CD4-positive, CD25-positive, alpha-beta regulatory T cell (primary cell): ENCODE measurements at regions not wholly inside any gene's neighbourhood (a gene's known extent, or its start where the extent isn't known, plus 50 kb on each side); places are given as distances from the start of the nearest gene placed in this dataset.
A peak's percentile ranks its signal among the peaks of the same experiment; 100 is the strongest.
"Not testable (repeated sequence)": the region's sequence is repeated elsewhere in the genome, so short reads cannot be mapped to it uniquely, and the experiment has no call there.

ENCODE experiments used
- ATAC-seq, 2 donors: fragments of 150-1000 bp; cut with Tn5 transposase; one replicate each; pipeline ENCODE4 v1.10.0; 2021; ENCODE audit warnings: low read depth in 2 of 2, moderate number of reproducible peaks in 2 of 2, moderate library complexity in 1 of 2
- DNase-seq, 3 donors: peaks; one replicate each; pipeline versions ENCODE4 v3.0.0 to v3.0.0-alpha.2; 2012 to 2022; ENCODE audit warnings: mixed read lengths in 1 of 3
- H3K27ac ChIP-seq: one replicate; pipeline ENCODE4 v1.7.0; 2013; ENCODE audit warnings: mild to moderate bottlenecking, low read length; ENCODE audit not compliant: insufficient read depth, poor library complexity, severe bottlenecking
- H3K27me3 ChIP-seq: one replicate; pipeline ENCODE4 v1.7.0; 2013; ENCODE audit warnings: low read length; ENCODE audit not compliant: control insufficient read depth, insufficient read depth
- H3K36me3 ChIP-seq: one replicate; pipeline ENCODE4 v1.7.0; 2013; ENCODE audit warnings: mild to moderate bottlenecking, low read length, moderate library complexity; ENCODE audit not compliant: control insufficient read depth, insufficient read depth
- H3K4me1 ChIP-seq: 2 replicates; pipeline ENCODE4 v1.7.0; 2013; ENCODE audit warnings: mild to moderate bottlenecking, low read length; ENCODE audit not compliant: insufficient read depth, control insufficient read depth, poor library complexity, severe bottlenecking
- H3K4me3 ChIP-seq: one replicate; pipeline ENCODE4 v1.7.0; 2013; ENCODE audit warnings: low read depth, mild to moderate bottlenecking, low read length, moderate library complexity
- H3K9me3 ChIP-seq, 2 experiments: 1 replicate in 1 of 2; 2 replicates in 1 of 2; pipeline ENCODE4 v1.7.0; 2013; ENCODE audit warnings: low read length in 2 of 2, mild to moderate bottlenecking in 1 of 2, moderate library complexity in 1 of 2; ENCODE audit not compliant: control insufficient read depth in 2 of 2
- H3K27ac Mint-ChIP-seq, 3 donors: one replicate each; pipeline ENCODE4 v1.8.0; 2020 to 2022; ENCODE audit warnings: mild to moderate bottlenecking in 3 of 3, mixed read lengths in 3 of 3, moderate library complexity in 2 of 3
- H3K27me3 Mint-ChIP-seq: one replicate; pipeline ENCODE4 v1.8.0; 2022; ENCODE audit warnings: mild to moderate bottlenecking, mixed read lengths
- H3K36me3 Mint-ChIP-seq: one replicate; pipeline ENCODE4 v1.8.0; 2020; ENCODE audit warnings: mixed read lengths
- H3K4me1 Mint-ChIP-seq, 4 donors: one replicate each; pipeline ENCODE4 v1.8.0; 2020 to 2022; ENCODE audit warnings: mixed read lengths in 4 of 4, mild to moderate bottlenecking in 1 of 4
- H3K4me3 Mint-ChIP-seq, 4 donors: one replicate each; pipeline ENCODE4 v1.8.0; 2020 to 2022; ENCODE audit warnings: mild to moderate bottlenecking in 4 of 4, mixed read lengths in 4 of 4, moderate library complexity in 3 of 4
- H3K9me3 Mint-ChIP-seq, 7 donors: one replicate each; pipeline ENCODE4 v1.8.0; 2020 to 2022; ENCODE audit warnings: mixed read lengths in 7 of 7, mild to moderate bottlenecking in 3 of 7, moderate library complexity in 2 of 7

DNA sequence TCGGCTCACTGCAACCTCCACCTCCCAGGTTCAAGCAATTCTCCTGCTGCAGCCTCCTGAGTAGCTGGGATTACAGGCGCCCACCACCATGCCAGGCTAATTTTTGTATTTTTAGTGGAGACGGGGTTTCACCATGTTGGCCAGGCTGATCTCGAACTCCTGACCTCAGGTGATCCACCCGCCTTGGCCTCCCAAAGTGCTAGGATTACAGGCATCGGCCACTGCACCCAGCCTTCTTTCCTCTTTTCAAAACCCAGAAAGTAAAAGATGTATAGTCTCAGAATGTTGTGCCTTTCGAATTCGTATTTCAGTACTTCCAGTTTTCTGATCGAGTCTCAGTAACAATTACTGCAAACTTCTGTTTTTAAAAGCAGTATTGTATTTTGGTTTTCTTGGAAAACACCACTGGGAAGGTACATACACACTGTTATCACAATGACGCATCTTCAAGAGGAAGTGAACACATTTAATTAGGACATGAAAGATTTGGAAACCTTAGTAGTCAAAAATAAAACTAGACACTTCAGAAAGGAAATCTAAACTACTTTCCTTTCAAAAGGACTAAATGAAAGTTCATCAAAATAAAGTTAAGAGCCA is 123.9 kb upstream of the TNFSF4 start:
- H3K27me3 Mint-ChIP-seq, DNase-seq, H3K9me3 Mint-ChIP-seq, H3K36me3 ChIP-seq, H3K4me1 ChIP-seq, H3K9me3 ChIP-seq, H3K4me3 Mint-ChIP-seq, H3K27me3 ChIP-seq, ATAC-seq, H3K36me3 Mint-ChIP-seq, H3K27ac ChIP-seq, H3K4me3 ChIP-seq: not testable (repeated sequence)
- H3K4me1 Mint-ChIP-seq: peaks cover 7 to 20% (median 15%) of the 10 kb centered on the region in 4 donors
- peak overlapping the region; percentile 1 to 84 (median 6) for H3K27ac Mint-ChIP-seq

GRCh38 chr1:173332026-173332425 is 124.9 kb upstream of the TNFSF4 start:
- H3K9me3 ChIP-seq: no peaks in the 10 kb centered on the region
- ATAC-seq: no peak
- DNase-seq: no peak

GRCh38 chr1:173333581-173333980 is 126.5 kb upstream of the TNFSF4 start:
- Histone ChIP-seq H3K27ac (no peak overlapping the region), H3K27me3 (no peaks in the 10 kb centered on the region), H3K9me3 (no peaks in the 10 kb centered on the region), H3K4me1 (peaks cover 3% of the 10 kb centered on the region), H3K4me3 (no peak overlapping the region), H3K36me3 (no peaks in the 10 kb centered on the region)
- H3K27ac Mint-ChIP-seq: no peak overlapping the region
- no peak overlapping the region for H3K4me3 Mint-ChIP-seq
- peaks cover 11% of the 10 kb centered on the region for H3K36me3 Mint-ChIP-seq
- peaks cover 0 to 1% (median 0%) of the 10 kb centered on the region in 7 donors for H3K9me3 Mint-ChIP-seq
- DNase-seq: no peak
- peaks cover 7 to 20% (median 15%) of the 10 kb centered on the region in 4 donors for H3K4me1 Mint-ChIP-seq
- H3K27me3 Mint-ChIP-seq: no peaks in the 10 kb centered on the region
- ATAC-seq: no peak

More at GRCh38 chr1:173332026-173332425, 124.9 kb upstream of the TNFSF4 start:
- Mint-ChIP-seq H3K4me1 (peaks cover 7 to 20% (median 15%) of the 10 kb centered on the region in 4 donors), H3K36me3 (peaks cover 6% of the 10 kb centered on the region), H3K4me3 (no peak overlapping the region), H3K9me3 (no peaks in the 10 kb centered on the region), H3K27me3 (no peaks in the 10 kb centered on the region), H3K27ac (peak overlapping the region; percentile 1 to 88 (median 84))
- Histone ChIP-seq H3K27me3 (no peaks in the 10 kb centered on the region), H3K27ac (no peak overlapping the region), H3K4me3 (no peak overlapping the region), H3K4me1 (peaks cover 3% of the 10 kb centered on the region), H3K36me3 (no peaks in the 10 kb centered on the region)

DNA sequence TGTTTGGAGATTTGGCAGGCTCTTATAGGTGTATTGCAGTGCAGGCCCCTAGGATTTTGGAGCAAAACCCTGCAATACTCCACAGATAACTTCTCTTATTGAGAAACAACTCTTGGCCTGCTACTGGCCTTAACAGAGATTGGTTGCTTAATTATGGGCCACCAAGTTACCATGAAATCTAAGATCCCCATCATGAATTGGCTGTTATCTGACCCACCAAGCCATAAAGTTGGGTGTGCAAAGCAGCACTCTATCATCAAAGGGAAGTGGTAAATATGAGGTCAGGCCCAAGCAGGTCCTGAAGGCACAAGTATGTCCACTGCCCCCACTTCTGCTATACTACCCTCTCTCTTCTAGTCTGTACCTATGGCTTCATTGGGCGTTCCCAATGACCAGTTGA is 130.0 kb upstream of the TNFSF4 start:
- Mint-ChIP-seq H3K27me3 (no peaks in the 10 kb centered on the region), H3K9me3 (peaks cover 0 to 1% (median 0%) of the 10 kb centered on the region in 7 donors), H3K4me3 (no peak overlapping the region), H3K4me1 (peaks cover 0 to 4% (median under 1%) of the 10 kb centered on the region in 4 donors), H3K27ac (no peak overlapping the region), H3K36me3 (peaks cover 11% of the 10 kb centered on the region)
- ATAC-seq (no peak), DNase-seq (no peak)
- H3K27me3 ChIP-seq: no peaks in the 10 kb centered on the region
- no peaks in the 10 kb centered on the region for H3K9me3 ChIP-seq
- H3K36me3 ChIP-seq: no peaks in the 10 kb centered on the region
- H3K27ac ChIP-seq: no peak overlapping the region
- H3K4me1 ChIP-seq: no peaks in the 10 kb centered on the region
- H3K4me3 ChIP-seq: no peak overlapping the region

- H3K4me3 ChIP-seq: no peak overlapping the region
- H3K9me3 Mint-ChIP-seq: peaks cover 0 to 1% (median 0%) of the 10 kb centered on the region in 7 donors
- H3K27me3 ChIP-seq: no peaks in the 10 kb centered on the region
- no peaks in the 10 kb centered on the region for H3K9me3 ChIP-seq
- DNase-seq: no peak
- peaks cover 5% of the 10 kb centered on the region for H3K36me3 Mint-ChIP-seq
- ATAC-seq: no peak
- no peak overlapping the region for H3K27ac ChIP-seq
- no peaks in the 10 kb centered on the region for H3K4me1 Mint-ChIP-seq
- no peak overlapping the region for H3K4me3 Mint-ChIP-seq
- no peaks in the 10 kb centered on the region for H3K4me1 ChIP-seq
- no peaks in the 10 kb centered on the region for H3K27me3 Mint-ChIP-seq
- H3K36me3 ChIP-seq: peaks cover 3% of the 10 kb centered on the region
- H3K27ac Mint-ChIP-seq: no peak overlapping the region
Measured at GRCh38 chr1:173341307-173341706, 134.2 kb upstream of the TNFSF4 start.

- ATAC-seq (no peak), DNase-seq (no peak)
- Histone ChIP-seq H3K9me3 (no peaks in the 10 kb centered on the region), H3K27ac (no peak overlapping the region), H3K27me3 (no peaks in the 10 kb centered on the region), H3K36me3 (peaks cover 3% of the 10 kb centered on the region), H3K4me1 (no peaks in the 10 kb centered on the region), H3K4me3 (no peak overlapping the region)
- Mint-ChIP-seq H3K27ac (no peak overlapping the region), H3K36me3 (peaks cover 5% of the 10 kb centered on the region), H3K27me3 (no peaks in the 10 kb centered on the region), H3K4me3 (no peak overlapping the region), H3K4me1 (no peaks in the 10 kb centered on the region), H3K9me3 (peaks cover 0 to 1% (median 0%) of the 10 kb centered on the region in 7 donors)
Measured at GRCh38 chr1:173341971-173342370, 134.8 kb upstream of the TNFSF4 start.

DNA sequence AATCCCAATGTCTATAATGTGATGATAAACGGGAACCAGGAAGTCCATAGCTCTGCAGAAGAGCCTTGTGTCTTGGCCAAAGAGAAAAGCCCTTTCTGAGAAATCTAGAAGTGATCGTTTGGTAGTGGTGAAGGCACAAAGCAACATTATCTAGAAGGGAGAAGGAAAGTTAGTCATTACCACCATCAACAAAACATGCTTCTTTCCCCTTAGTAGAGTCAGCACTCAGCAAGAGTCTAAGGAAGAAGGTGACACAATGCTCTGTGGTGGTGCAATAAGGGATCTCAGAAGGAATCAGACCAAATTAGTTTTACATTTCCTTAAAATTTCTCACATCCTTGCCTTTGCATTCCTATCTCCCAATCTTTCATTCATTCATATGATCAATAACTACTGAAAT is 134.4 kb upstream of the PRDX6 start:
- ATAC-seq: no peak
- H3K36me3 Mint-ChIP-seq: peaks cover under 1% of the 10 kb centered on the region
- no peak overlapping the region for H3K27ac Mint-ChIP-seq

DNA sequence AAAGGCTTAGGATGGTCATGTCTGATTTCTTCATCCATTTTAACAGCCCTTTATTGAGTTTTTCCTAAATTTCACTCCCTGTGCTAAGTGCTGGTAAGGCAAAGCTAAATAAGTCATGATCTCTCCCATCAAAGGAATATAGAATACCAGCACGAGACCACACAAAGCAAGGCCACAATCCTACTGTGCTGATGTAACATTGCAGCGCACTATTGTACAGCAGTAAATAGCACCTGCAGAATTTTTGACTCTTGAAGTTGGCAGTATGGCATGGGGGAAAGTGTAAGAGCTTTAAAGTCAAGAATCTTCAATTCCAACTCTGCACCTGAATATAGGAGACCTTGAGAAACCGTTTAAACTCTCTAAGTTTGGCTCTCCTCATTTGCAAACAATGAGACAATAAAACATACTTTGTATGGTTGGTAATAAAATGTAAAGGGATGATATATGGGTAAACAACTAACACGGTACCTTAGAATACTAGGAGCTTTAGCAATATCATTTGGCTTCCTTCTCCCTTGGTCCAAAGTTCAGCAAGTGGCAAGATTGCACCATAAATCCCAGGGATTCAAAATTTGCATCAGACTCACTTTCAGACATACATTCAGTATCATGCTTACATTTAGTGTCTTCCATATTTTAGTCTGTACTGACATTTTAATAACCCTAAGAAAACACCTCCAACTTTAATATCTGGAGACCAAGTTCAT is 132.9 kb upstream of the PRDX6 start:
- H3K27me3 ChIP-seq: no peaks in the 10 kb centered on the region
- H3K27me3 Mint-ChIP-seq: no peaks in the 10 kb centered on the region
- no peak overlapping the region for H3K4me3 Mint-ChIP-seq
- no peaks in the 10 kb centered on the region for H3K4me1 Mint-ChIP-seq
- no peaks in the 10 kb centered on the region for H3K9me3 ChIP-seq
- H3K27ac ChIP-seq: no peak overlapping the region
- ATAC-seq (no peak), DNase-seq (no peak)
- no peaks in the 10 kb centered on the region for H3K4me1 ChIP-seq
- H3K36me3 ChIP-seq: peaks cover 3% of the 10 kb centered on the region
- no peak overlapping the region for H3K4me3 ChIP-seq
- peaks cover 0 to 3% (median 0%) of the 10 kb centered on the region in 7 donors for H3K9me3 Mint-ChIP-seq
- H3K36me3 Mint-ChIP-seq: peaks cover 7% of the 10 kb centered on the region
- no peak overlapping the region for H3K27ac Mint-ChIP-seq

More for the DNA sequence above, 134.4 kb upstream of the PRDX6 start:
- H3K4me1 ChIP-seq: no peaks in the 10 kb centered on the region
- H3K4me3 ChIP-seq: no peak overlapping the region
- H3K27ac ChIP-seq: no peak overlapping the region
- no peaks in the 10 kb centered on the region for H3K4me1 Mint-ChIP-seq
- no peak overlapping the region for H3K4me3 Mint-ChIP-seq
- H3K27me3 Mint-ChIP-seq: no peaks in the 10 kb centered on the region
- H3K27me3 ChIP-seq: no peaks in the 10 kb centered on the region
- H3K36me3 ChIP-seq: peaks cover 3% of the 10 kb centered on the region
- H3K9me3 ChIP-seq: no peaks in the 10 kb centered on the region
- H3K9me3 Mint-ChIP-seq: peaks cover 0 to 1% (median 0%) of the 10 kb centered on the region in 7 donors
- DNase-seq: no peak
